Peyer's patch (tissue), 4 donors: ENCODE measurements at regions not wholly inside any gene's neighbourhood (a gene's known extent, or its start where the extent isn't known, plus 50 kb on each side); places are given as distances from the start of the nearest gene placed in this dataset.

Source experiments
- POLR2A ChIP-seq, 2 donors: fragments of 450-650 bp; IDR thresholded peaks; one replicate each; pipeline ENCODE4 v1.5.1; 2017; ENCODE audit warnings: antibody characterized with exemption in 2 of 2, mild to moderate bottlenecking in 2 of 2, moderate library complexity in 2 of 2
- TF ChIP-seq, protein P1 (sequence below), 6 experiments: fragments of 450-650 bp in 4 of 6; fragments of 200-600 bp in 2 of 6; sonication (generic) in 1 of 6; IDR thresholded peaks; one replicate each; pipeline ENCODE4 v1.5.1; 2017 to 2019; ENCODE audit warnings: antibody characterized with exemption in 6 of 6, mild to moderate bottlenecking in 3 of 6, moderate library complexity in 1 of 6

- TF ChIP-seq, protein P1, sequence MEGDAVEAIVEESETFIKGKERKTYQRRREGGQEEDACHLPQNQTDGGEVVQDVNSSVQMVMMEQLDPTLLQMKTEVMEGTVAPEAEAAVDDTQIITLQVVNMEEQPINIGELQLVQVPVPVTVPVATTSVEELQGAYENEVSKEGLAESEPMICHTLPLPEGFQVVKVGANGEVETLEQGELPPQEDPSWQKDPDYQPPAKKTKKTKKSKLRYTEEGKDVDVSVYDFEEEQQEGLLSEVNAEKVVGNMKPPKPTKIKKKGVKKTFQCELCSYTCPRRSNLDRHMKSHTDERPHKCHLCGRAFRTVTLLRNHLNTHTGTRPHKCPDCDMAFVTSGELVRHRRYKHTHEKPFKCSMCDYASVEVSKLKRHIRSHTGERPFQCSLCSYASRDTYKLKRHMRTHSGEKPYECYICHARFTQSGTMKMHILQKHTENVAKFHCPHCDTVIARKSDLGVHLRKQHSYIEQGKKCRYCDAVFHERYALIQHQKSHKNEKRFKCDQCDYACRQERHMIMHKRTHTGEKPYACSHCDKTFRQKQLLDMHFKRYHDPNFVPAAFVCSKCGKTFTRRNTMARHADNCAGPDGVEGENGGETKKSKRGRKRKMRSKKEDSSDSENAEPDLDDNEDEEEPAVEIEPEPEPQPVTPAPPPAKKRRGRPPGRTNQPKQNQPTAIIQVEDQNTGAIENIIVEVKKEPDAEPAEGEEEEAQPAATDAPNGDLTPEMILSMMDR (IDR thresholded peaks at IDR 0.05) = no peak
- TF ChIP-seq POLR2A (IDR thresholded peaks at IDR 0.05) = no peak
These were observed 456.9 kb upstream of the MGAT4C start for GRCh38 chr12:86713121-86713520.
